ENCODE measurements at regions not wholly inside any gene's neighbourhood (a gene's known extent, or its start where the extent isn't known, plus 50 kb on each side); places are given as distances from the start of the nearest gene placed in this dataset.

DNA sequence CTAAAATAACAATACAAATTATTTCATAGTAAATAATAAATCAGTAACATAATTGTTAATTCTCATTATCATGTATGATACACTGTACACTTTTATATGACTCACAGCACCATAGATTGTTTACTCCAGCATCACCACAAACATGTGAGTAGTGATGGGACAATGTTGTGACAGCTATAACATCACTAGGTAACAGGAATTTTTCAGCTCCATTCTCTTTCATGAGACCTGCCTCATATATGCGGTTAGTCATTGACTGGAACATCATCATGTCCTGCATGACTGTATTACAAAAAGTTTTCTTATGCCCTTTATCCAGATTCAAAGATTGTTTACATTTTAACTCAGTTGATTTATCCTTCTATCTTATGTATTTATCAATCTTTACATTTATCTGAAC is 1530.0 kb downstream of the PCDH18 start:
- Histone ChIP-seq H3K27me3 (ENCODE audit: control insufficient read depth, insufficient read depth, low read length) (no peaks in the 10 kb centered on the region), H3K4me3 (ENCODE audit: low read length) (no peak overlapping the region), H3K4me1 (ENCODE audit: control insufficient read depth, insufficient read depth, low read length) (no peaks in the 10 kb centered on the region), H3K9me3 (ENCODE audit: control insufficient read depth, insufficient read depth, low read length) (no peaks in the 10 kb centered on the region), H3K36me3 (ENCODE audit: control insufficient read depth, insufficient read depth, low read length) (no peaks in the 10 kb centered on the region), H3K27ac (ENCODE audit: low read length) (no peak overlapping the region)
- Mint-ChIP-seq H3K36me3 (no peaks in the 10 kb centered on the region), H3K4me3 (no peak overlapping the region), H3K27ac (no peak overlapping the region), H3K4me1 (no peaks in the 10 kb centered on the region), H3K27me3 (ENCODE audit: low read depth in 2 of 2) (no peaks in the 10 kb centered on the region), H3K9me3 (peaks cover 10 to 17% of the 10 kb centered on the region in 2 donors)
- no peak for ATAC-seq
- TF ChIP-seq, protein P1, sequence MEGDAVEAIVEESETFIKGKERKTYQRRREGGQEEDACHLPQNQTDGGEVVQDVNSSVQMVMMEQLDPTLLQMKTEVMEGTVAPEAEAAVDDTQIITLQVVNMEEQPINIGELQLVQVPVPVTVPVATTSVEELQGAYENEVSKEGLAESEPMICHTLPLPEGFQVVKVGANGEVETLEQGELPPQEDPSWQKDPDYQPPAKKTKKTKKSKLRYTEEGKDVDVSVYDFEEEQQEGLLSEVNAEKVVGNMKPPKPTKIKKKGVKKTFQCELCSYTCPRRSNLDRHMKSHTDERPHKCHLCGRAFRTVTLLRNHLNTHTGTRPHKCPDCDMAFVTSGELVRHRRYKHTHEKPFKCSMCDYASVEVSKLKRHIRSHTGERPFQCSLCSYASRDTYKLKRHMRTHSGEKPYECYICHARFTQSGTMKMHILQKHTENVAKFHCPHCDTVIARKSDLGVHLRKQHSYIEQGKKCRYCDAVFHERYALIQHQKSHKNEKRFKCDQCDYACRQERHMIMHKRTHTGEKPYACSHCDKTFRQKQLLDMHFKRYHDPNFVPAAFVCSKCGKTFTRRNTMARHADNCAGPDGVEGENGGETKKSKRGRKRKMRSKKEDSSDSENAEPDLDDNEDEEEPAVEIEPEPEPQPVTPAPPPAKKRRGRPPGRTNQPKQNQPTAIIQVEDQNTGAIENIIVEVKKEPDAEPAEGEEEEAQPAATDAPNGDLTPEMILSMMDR (IDR thresholded peaks at IDR 0.05): no peak
- DNase-seq: no peak
- intact Hi-C loops (cut with micrococcal nuclease): no loop called here
- WGBS (ENCODE audit: insufficient coverage): 93% methylated on average over 1 of the region's 1 CpG

- H3K4me3 Mint-ChIP-seq: no peak overlapping the region
- H3K9me3 Mint-ChIP-seq: peaks cover 10 to 17% of the 10 kb centered on the region in 2 donors
- no peaks in the 10 kb centered on the region for H3K9me3 ChIP-seq (ENCODE audit: control insufficient read depth, insufficient read depth, low read length)
- WGBS (ENCODE audit: insufficient coverage): 100% methylated on average over 1 of the region's 2 CpGs
- no peaks in the 10 kb centered on the region for H3K36me3 ChIP-seq (ENCODE audit: control insufficient read depth, insufficient read depth, low read length)
- H3K4me1 ChIP-seq (ENCODE audit: control insufficient read depth, insufficient read depth, low read length): no peaks in the 10 kb centered on the region
- H3K27me3 Mint-ChIP-seq (ENCODE audit: low read depth in 2 of 2): no peaks in the 10 kb centered on the region
- H3K4me1 Mint-ChIP-seq: no peaks in the 10 kb centered on the region
- H3K36me3 Mint-ChIP-seq: no peaks in the 10 kb centered on the region
- DNase-seq (no peak), ATAC-seq (no peak)
- no peak overlapping the region for H3K4me3 ChIP-seq (ENCODE audit: low read length)
- TF ChIP-seq, protein P1 (IDR thresholded peaks at IDR 0.05): no peak
- intact Hi-C loops (cut with micrococcal nuclease): no loop called here
- no peak overlapping the region for H3K27ac ChIP-seq (ENCODE audit: low read length)
- no peaks in the 10 kb centered on the region for H3K27me3 ChIP-seq (ENCODE audit: control insufficient read depth, insufficient read depth, low read length)
- H3K27ac Mint-ChIP-seq: no peak overlapping the region
These were observed 1530.5 kb downstream of the PCDH18 start for GRCh38 chr4:136001791-136002190.

GRCh38 chr4:136000246-136000645 is 1532.0 kb downstream of the PCDH18 start:
- Mint-ChIP-seq H3K9me3 (peaks cover 10 to 18% of the 10 kb centered on the region in 2 donors), H3K4me1 (no peaks in the 10 kb centered on the region), H3K36me3 (no peaks in the 10 kb centered on the region)

DNA sequence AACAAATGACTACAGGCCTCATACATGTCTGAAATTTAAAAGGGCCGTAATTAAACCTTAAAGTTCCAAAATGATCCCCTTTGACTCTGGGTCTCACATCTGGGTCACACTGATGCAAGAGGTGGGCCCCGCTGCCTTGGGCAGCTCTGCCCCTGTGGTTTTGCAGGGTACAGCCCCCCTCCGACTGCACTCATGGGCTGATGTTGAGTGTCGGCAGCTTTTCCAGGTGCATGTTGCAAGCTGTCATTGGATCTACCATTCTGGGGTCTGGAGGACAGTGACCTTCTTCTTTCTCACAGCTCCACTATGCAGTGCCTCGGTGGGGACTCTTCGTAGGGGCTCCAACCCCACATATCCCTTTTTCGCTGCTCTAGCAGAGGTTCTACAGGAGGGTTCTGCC is 1537.9 kb downstream of the PCDH18 start:
- H3K9me3 Mint-ChIP-seq: peaks cover 13 to 14% of the 10 kb centered on the region in 2 donors
- H3K36me3 ChIP-seq (ENCODE audit: control insufficient read depth, insufficient read depth, low read length): no peaks in the 10 kb centered on the region
- no peaks in the 10 kb centered on the region for H3K27me3 Mint-ChIP-seq (ENCODE audit: low read depth in 2 of 2)
- H3K9me3 ChIP-seq (ENCODE audit: control insufficient read depth, insufficient read depth, low read length): peaks cover 10% of the 10 kb centered on the region
- H3K4me3 Mint-ChIP-seq: no peak overlapping the region
- H3K27me3 ChIP-seq (ENCODE audit: control insufficient read depth, insufficient read depth, low read length): no peaks in the 10 kb centered on the region
- no peaks in the 10 kb centered on the region for H3K36me3 Mint-ChIP-seq
- no peaks in the 10 kb centered on the region for H3K4me1 ChIP-seq (ENCODE audit: control insufficient read depth, insufficient read depth, low read length)
- 85% methylated on average over 7 of the region's 7 CpGs for WGBS (ENCODE audit: insufficient coverage)
- no peak overlapping the region for H3K27ac ChIP-seq (ENCODE audit: low read length)
- no peak for DNase-seq
- TF ChIP-seq, protein P1 (IDR thresholded peaks at IDR 0.05): no peak
- no peak overlapping the region for H3K4me3 ChIP-seq (ENCODE audit: low read length)
- intact Hi-C loops (cut with micrococcal nuclease): no loop called here
- no peak for ATAC-seq
- H3K4me1 Mint-ChIP-seq: no peaks in the 10 kb centered on the region
- no peak overlapping the region for H3K27ac Mint-ChIP-seq

More at GRCh38 chr4:136000246-136000645, 1532.0 kb downstream of the PCDH18 start:
- Histone ChIP-seq H3K4me3 (ENCODE audit: low read length) (no peak overlapping the region), H3K4me1 (ENCODE audit: control insufficient read depth, insufficient read depth, low read length) (no peaks in the 10 kb centered on the region), H3K27ac (ENCODE audit: low read length) (no peak overlapping the region), H3K27me3 (ENCODE audit: control insufficient read depth, insufficient read depth, low read length) (no peaks in the 10 kb centered on the region), H3K36me3 (ENCODE audit: control insufficient read depth, insufficient read depth, low read length) (no peaks in the 10 kb centered on the region), H3K9me3 (ENCODE audit: control insufficient read depth, insufficient read depth, low read length) (peaks cover 5% of the 10 kb centered on the region)
- WGBS (ENCODE audit: insufficient coverage): no CpG with 5 or more reads among the region's 1 CpG
- intact Hi-C loops (cut with micrococcal nuclease): no loop called here
- no peaks in the 10 kb centered on the region for H3K27me3 Mint-ChIP-seq (ENCODE audit: low read depth in 2 of 2)
- no peak overlapping the region for H3K4me3 Mint-ChIP-seq
- TF ChIP-seq, protein P1 (IDR thresholded peaks at IDR 0.05): no peak
- no peak overlapping the region for H3K27ac Mint-ChIP-seq
- DNase-seq: no peak
- ATAC-seq: no peak

Measured in natural killer cell (primary cell).